Thyroid gland (tissue), 4 donors: ENCODE measurements at regions not wholly inside any gene's neighbourhood (a gene's known extent, or its start where the extent isn't known, plus 50 kb on each side); places are given as distances from the start of the nearest gene placed in this dataset.

Experiments used
- CTCF ChIP-seq, 6 experiments: fragments of 200-600 bp in 3 of 6; fragments of 450-650 bp in 3 of 6; sonication (generic) in 3 of 6; IDR thresholded peaks; one replicate each; pipeline ENCODE4 v1.5.1; 2016 to 2019; ENCODE audit warnings: antibody characterized with exemption in 6 of 6, mild to moderate bottlenecking in 2 of 6, inconsistent platforms in 1 of 6, moderate library complexity in 1 of 6
- POLR2A ChIP-seq, 2 donors: fragments of 450-650 bp; IDR thresholded peaks; one replicate each; pipeline ENCODE4 v1.6.1; 2017; ENCODE audit warnings: antibody characterized with exemption in 2 of 2, mild to moderate bottlenecking in 2 of 2, moderate library complexity in 1 of 2

DNA sequence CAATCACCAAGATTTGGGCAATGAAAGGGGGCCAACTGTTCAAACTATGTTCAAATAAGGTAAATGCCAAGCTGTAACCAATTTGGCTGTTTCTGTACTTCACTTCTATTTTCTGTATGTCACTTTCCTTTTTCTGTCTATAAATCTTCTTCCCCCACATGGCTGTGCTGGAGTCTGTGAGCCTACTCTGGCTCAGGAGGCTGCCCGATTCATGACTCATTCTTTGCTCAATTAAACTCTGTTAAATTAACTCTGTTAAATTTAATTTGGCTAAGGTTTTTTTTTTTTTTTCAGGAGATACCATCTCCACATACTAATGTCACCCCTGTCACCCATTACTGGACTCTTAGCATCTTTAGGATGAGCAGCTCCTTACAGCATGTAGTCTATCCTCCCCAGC is 178.8 kb upstream of the TWIST2 start:
- no peak for TF ChIP-seq CTCF (IDR thresholded peaks at IDR 0.05)
- no peak for TF ChIP-seq POLR2A (IDR thresholded peaks at IDR 0.05)
